ENCODE measurements at regions not wholly inside any gene's neighbourhood (a gene's known extent, or its start where the extent isn't known, plus 50 kb on each side); places are given as distances from the start of the nearest gene placed in this dataset.
A peak's percentile ranks its signal among the peaks of the same experiment; 100 is the strongest.

- TF ChIP-seq FOXP2 (optimal IDR thresholded peaks at IDR 0.05; ENCODE audit: control extremely low read depth, extremely low read length, insufficient read depth), result no peak
- no peak for TF ChIP-seq EZH2 (IDR thresholded peaks at IDR 0.05)
- no peak for TF ChIP-seq POLR2AphosphoS5 (IDR thresholded peaks at IDR 0.05; ENCODE audit: borderline replicate concordance, low read depth, low read length)
- no peak for DNase-seq (ENCODE audit: low read depth, low spot score)
- no peak overlapping the region for H3K27ac ChIP-seq
- no peaks in the 10 kb centered on the region for H3K36me3 ChIP-seq (ENCODE audit: insufficient read depth, low read length)
- no peaks in the 10 kb centered on the region for H3K9me3 ChIP-seq (ENCODE audit: low read depth, low read length)
- H3K9ac ChIP-seq (ENCODE audit: insufficient read length), result no peak overlapping the region
- no peak overlapping the region for H3K4me3 ChIP-seq
Measured at GRCh38 chr10:21281765-21282484, 243.6 kb downstream of the SKIDA1 start.

- Histone ChIP-seq H3K27ac (no peak overlapping the region), H3K9ac (ENCODE audit: insufficient read length) (no peak overlapping the region)
Measured at GRCh38 chr10:21280971-21281572, 244.4 kb downstream of the SKIDA1 start.

GRCh38 chr10:21280037-21280436 lies 245.4 kb downstream of the SKIDA1 start:
- H3K27ac ChIP-seq, result no peak overlapping the region
- no peak overlapping the region for H3K9ac ChIP-seq (ENCODE audit: insufficient read length)
- H3K4me3 ChIP-seq, result no peak overlapping the region
- no peak for DNase-seq (ENCODE audit: low read depth, low spot score)
- TF ChIP-seq FOXP2 (optimal IDR thresholded peaks at IDR 0.05; ENCODE audit: control extremely low read depth, extremely low read length, insufficient read depth) (no peak), POLR2AphosphoS5 (IDR thresholded peaks at IDR 0.05; ENCODE audit: borderline replicate concordance, low read depth, low read length) (no peak)
- H3K9me3 ChIP-seq (ENCODE audit: low read depth, low read length), result no peaks in the 10 kb centered on the region
- no peaks in the 10 kb centered on the region for H3K36me3 ChIP-seq (ENCODE audit: insufficient read depth, low read length)

More at GRCh38 chr10:21280971-21281572, 244.4 kb downstream of the SKIDA1 start:
- TF ChIP-seq POLR2AphosphoS5 (IDR thresholded peaks at IDR 0.05; ENCODE audit: borderline replicate concordance, low read depth, low read length) (no peak), EZH2 (IDR thresholded peaks at IDR 0.05) (no peak), FOXP2 (optimal IDR thresholded peaks at IDR 0.05; ENCODE audit: control extremely low read depth, extremely low read length, insufficient read depth) (no peak)
- no peaks in the 10 kb centered on the region for H3K36me3 ChIP-seq (ENCODE audit: insufficient read depth, low read length)
- no peak overlapping the region for H3K4me3 ChIP-seq
- no peaks in the 10 kb centered on the region for H3K9me3 ChIP-seq (ENCODE audit: low read depth, low read length)
- DNase-seq (ENCODE audit: low read depth, low spot score), result no peak

- DNase-seq (ENCODE audit: low read depth, low spot score), result no peak
- H3K27ac ChIP-seq, result peak overlapping the region; percentile 50; the same call in 1 of the 2 replicates
Measured at GRCh38 chr10:21279217-21279575, 246.3 kb downstream of the SKIDA1 start.

GRCh38 chr10:21278491-21279216 lies 246.8 kb downstream of the SKIDA1 start:
- Histone ChIP-seq H3K4me3 (no peak overlapping the region), H3K36me3 (ENCODE audit: insufficient read depth, low read length) (no peaks in the 10 kb centered on the region), H3K9ac (ENCODE audit: insufficient read length) (no peak overlapping the region), H3K9me3 (ENCODE audit: low read depth, low read length) (no peaks in the 10 kb centered on the region), H3K27ac (peak overlapping the region; percentile 50; the same call in 1 of the 2 replicates)
- TF ChIP-seq EZH2 (IDR thresholded peaks at IDR 0.05) (no peak), POLR2AphosphoS5 (IDR thresholded peaks at IDR 0.05; ENCODE audit: borderline replicate concordance, low read depth, low read length) (no peak), FOXP2 (optimal IDR thresholded peaks at IDR 0.05; ENCODE audit: control extremely low read depth, extremely low read length, insufficient read depth) (no peak)
- peak; percentile 62 for DNase-seq (ENCODE audit: low read depth, low spot score)

More at GRCh38 chr10:21279217-21279575, 246.3 kb downstream of the SKIDA1 start:
- Histone ChIP-seq H3K36me3 (ENCODE audit: insufficient read depth, low read length) (no peaks in the 10 kb centered on the region), H3K4me3 (no peak overlapping the region), H3K9ac (ENCODE audit: insufficient read length) (no peak overlapping the region), H3K9me3 (ENCODE audit: low read depth, low read length) (no peaks in the 10 kb centered on the region)
- TF ChIP-seq POLR2AphosphoS5 (IDR thresholded peaks at IDR 0.05; ENCODE audit: borderline replicate concordance, low read depth, low read length) (no peak), EZH2 (IDR thresholded peaks at IDR 0.05) (no peak), FOXP2 (optimal IDR thresholded peaks at IDR 0.05; ENCODE audit: control extremely low read depth, extremely low read length, insufficient read depth) (no peak)

GRCh38 chr10:21273400-21273968 lies 252.0 kb downstream of the SKIDA1 start:
- no peak overlapping the region for H3K4me3 ChIP-seq
- H3K27ac ChIP-seq, result no peak overlapping the region
- DNase-seq (ENCODE audit: low read depth, low spot score), result no peak
- no peaks in the 10 kb centered on the region for H3K36me3 ChIP-seq (ENCODE audit: insufficient read depth, low read length)
- no peaks in the 10 kb centered on the region for H3K9me3 ChIP-seq (ENCODE audit: low read depth, low read length)
- TF ChIP-seq FOXP2 (optimal IDR thresholded peaks at IDR 0.05; ENCODE audit: control extremely low read depth, extremely low read length, insufficient read depth) (no peak), EZH2 (IDR thresholded peaks at IDR 0.05) (no peak), POLR2AphosphoS5 (IDR thresholded peaks at IDR 0.05; ENCODE audit: borderline replicate concordance, low read depth, low read length) (no peak)
- no peak overlapping the region for H3K9ac ChIP-seq (ENCODE audit: insufficient read length)

- no peak for TF ChIP-seq FOXP2 (optimal IDR thresholded peaks at IDR 0.05; ENCODE audit: control extremely low read depth, extremely low read length, insufficient read depth)
- TF ChIP-seq POLR2AphosphoS5 (IDR thresholded peaks at IDR 0.05; ENCODE audit: borderline replicate concordance, low read depth, low read length), result no peak
- TF ChIP-seq EZH2 (IDR thresholded peaks at IDR 0.05), result no peak
- Histone ChIP-seq H3K9ac (ENCODE audit: insufficient read length) (no peak overlapping the region), H3K36me3 (ENCODE audit: insufficient read depth, low read length) (no peaks in the 10 kb centered on the region), H3K27ac (no peak overlapping the region), H3K4me3 (no peak overlapping the region), H3K9me3 (ENCODE audit: low read depth, low read length) (no peaks in the 10 kb centered on the region)
- DNase-seq (ENCODE audit: low read depth, low spot score), result no peak
Measured at GRCh38 chr10:21272643-21273399, 252.7 kb downstream of the SKIDA1 start.

All from SK-N-MC (cell line).